ENCODE measurements at regions not wholly inside any gene's neighbourhood (a gene's known extent, or its start where the extent isn't known, plus 50 kb on each side); places are given as distances from the start of the nearest gene placed in this dataset.

GRCh38 chr14:36405589-36406274 lies 85.3 kb upstream of the MBIP start:
- H3K27ac ChIP-seq (replicated peaks in 1 of 4) = no peak overlapping the region
- 79% methylated on average over 1 of the region's 1 CpG for WGBS
- no peaks in the 10 kb centered on the region for H3K27me3 ChIP-seq
- no peaks in the 10 kb centered on the region for H3K4me1 ChIP-seq
- no peak for TF ChIP-seq EP300 (IDR thresholded peaks at IDR 0.05)
- TF ChIP-seq CTCF (IDR thresholded peaks at IDR 0.05) = no peak
- TF ChIP-seq POLR2A (IDR thresholded peaks at IDR 0.05; ENCODE audit: low read depth) = no peak
- TF ChIP-seq POLR2AphosphoS5 (IDR thresholded peaks at IDR 0.05) = no peak
- DNase-seq (ENCODE audit: extremely low spot score) = no peak
- intact Hi-C loops (cut with DNase I) = no loop called here
- H3K9me3 ChIP-seq = no peaks in the 10 kb centered on the region
- H3K4me3 ChIP-seq = no peak overlapping the region
- no peaks in the 10 kb centered on the region for H3K36me3 ChIP-seq

- no peak for DNase-seq (ENCODE audit: extremely low spot score)
- H3K36me3 ChIP-seq = no peaks in the 10 kb centered on the region
- H3K9me3 ChIP-seq = no peaks in the 10 kb centered on the region
- no peak for TF ChIP-seq POLR2AphosphoS5 (IDR thresholded peaks at IDR 0.05)
- no peak for TF ChIP-seq CTCF (IDR thresholded peaks at IDR 0.05)
- no peak for TF ChIP-seq EP300 (IDR thresholded peaks at IDR 0.05)
- H3K27me3 ChIP-seq = no peaks in the 10 kb centered on the region
- H3K4me1 ChIP-seq = no peaks in the 10 kb centered on the region
- H3K27ac ChIP-seq (replicated peaks in 1 of 4) = no peak overlapping the region
- no peak overlapping the region for H3K4me3 ChIP-seq
- WGBS = 80% methylated on average over 2 of the region's 2 CpGs
- intact Hi-C loops (cut with DNase I) = no loop called here
Measured at GRCh38 chr14:36402867-36403266, 82.4 kb upstream of the MBIP start.

GRCh38 chr14:36398463-36399291 lies 78.2 kb upstream of the MBIP start:
- no peak overlapping the region for H3K27ac ChIP-seq (replicated peaks in 1 of 4)
- DNase-seq (ENCODE audit: extremely low spot score) = no peak
- 70% methylated on average over 5 of the region's 5 CpGs for WGBS
- peaks cover 0 to 8% (median 3%) of the 10 kb centered on the region in 4 donors for H3K9me3 ChIP-seq
- no peaks in the 10 kb centered on the region for H3K27me3 ChIP-seq
- TF ChIP-seq CTCF (IDR thresholded peaks at IDR 0.05) (no peak), POLR2AphosphoS5 (IDR thresholded peaks at IDR 0.05) (no peak), POLR2A (IDR thresholded peaks at IDR 0.05; ENCODE audit: low read depth) (no peak), EP300 (IDR thresholded peaks at IDR 0.05) (no peak)
- H3K4me1 ChIP-seq = no peaks in the 10 kb centered on the region
- intact Hi-C loops (cut with DNase I) = no loop called here
- no peak overlapping the region for H3K4me3 ChIP-seq
- H3K36me3 ChIP-seq = no peaks in the 10 kb centered on the region

GRCh38 chr14:36397357-36397756 lies 76.9 kb upstream of the MBIP start:
- H3K36me3 ChIP-seq = no peaks in the 10 kb centered on the region
- TF ChIP-seq POLR2A (IDR thresholded peaks at IDR 0.05; ENCODE audit: low read depth) (no peak), CTCF (IDR thresholded peaks at IDR 0.05) (no peak), POLR2AphosphoS5 (IDR thresholded peaks at IDR 0.05) (no peak), EP300 (IDR thresholded peaks at IDR 0.05) (no peak)
- no peak for DNase-seq (ENCODE audit: extremely low spot score)
- no peaks in the 10 kb centered on the region for H3K4me1 ChIP-seq
- no peaks in the 10 kb centered on the region for H3K27me3 ChIP-seq
- no peak overlapping the region for H3K4me3 ChIP-seq
- intact Hi-C loops (cut with DNase I) = no loop called here
- peaks cover 0 to 8% (median 3%) of the 10 kb centered on the region in 4 donors for H3K9me3 ChIP-seq
- no peak overlapping the region for H3K27ac ChIP-seq (replicated peaks in 1 of 4)

All from esophagus muscularis mucosa (tissue), 4 donors.